T-helper 2 cell treated with Interferon-gamma antibody and Interleukin-4, amounts not matched to agents 5 μg/mL and 100 μg/mL, for 36 hours (primary cell): ENCODE measurements at regions not wholly inside any gene's neighbourhood (a gene's known extent, or its start where the extent isn't known, plus 50 kb on each side); places are given as distances from the start of the nearest gene placed in this dataset.

Experiments
- DNase-seq: peaks from one replicate; pipeline ENCODE4 v3.0.0; 2021; ENCODE audit warnings: low spot score
- H3K27ac Mint-ChIP-seq: one replicate; pipeline ENCODE4 v1.8.0; 2021; ENCODE audit warnings: mild to moderate bottlenecking, mixed read lengths
- H3K27me3 Mint-ChIP-seq: one replicate; pipeline ENCODE4 v1.8.0; 2021; ENCODE audit warnings: low read depth, mixed read lengths
- H3K36me3 Mint-ChIP-seq: one replicate; pipeline ENCODE4 v1.8.0; 2021; ENCODE audit warnings: low read depth, mixed read lengths
- H3K4me1 Mint-ChIP-seq: one replicate; pipeline ENCODE4 v1.8.0; 2021; ENCODE audit warnings: low read depth, mixed read lengths
- H3K4me3 Mint-ChIP-seq: one replicate; pipeline ENCODE4 v1.8.0; 2022; ENCODE audit warnings: mild to moderate bottlenecking, moderate library complexity, mixed read lengths
- H3K9me3 Mint-ChIP-seq: one replicate; pipeline ENCODE4 v1.8.0; 2021; ENCODE audit warnings: mixed read lengths

GRCh38 chr16:86387468-86388440 is 122.6 kb upstream of the FOXF1 start:
- no peaks in the 10 kb centered on the region for H3K27me3 Mint-ChIP-seq
- no peaks in the 10 kb centered on the region for H3K36me3 Mint-ChIP-seq
- H3K9me3 Mint-ChIP-seq: no peaks in the 10 kb centered on the region
- H3K27ac Mint-ChIP-seq: no peak overlapping the region
- H3K4me3 Mint-ChIP-seq: no peak overlapping the region
- peak; percentile 17 for DNase-seq
- H3K4me1 Mint-ChIP-seq: no peaks in the 10 kb centered on the region

GRCh38 chr16:86388976-86389375 is 121.4 kb upstream of the FOXF1 start:
- H3K27me3 Mint-ChIP-seq: no peaks in the 10 kb centered on the region
- no peak for DNase-seq
- H3K36me3 Mint-ChIP-seq: no peaks in the 10 kb centered on the region
- H3K27ac Mint-ChIP-seq: no peak overlapping the region
- H3K4me3 Mint-ChIP-seq: no peak overlapping the region
- H3K9me3 Mint-ChIP-seq: no peaks in the 10 kb centered on the region
- no peaks in the 10 kb centered on the region for H3K4me1 Mint-ChIP-seq

- Mint-ChIP-seq H3K27ac (no peak overlapping the region), H3K9me3 (no peaks in the 10 kb centered on the region), H3K4me1 (no peaks in the 10 kb centered on the region), H3K36me3 (no peaks in the 10 kb centered on the region), H3K4me3 (no peak overlapping the region), H3K27me3 (no peaks in the 10 kb centered on the region)
- DNase-seq: no peak
Measured at GRCh38 chr16:86389566-86390328, 120.6 kb upstream of the FOXF1 start.

GRCh38 chr16:86390335-86390734 is 120.0 kb upstream of the FOXF1 start:
- Mint-ChIP-seq H3K4me3 (no peak overlapping the region), H3K27me3 (no peaks in the 10 kb centered on the region), H3K36me3 (no peaks in the 10 kb centered on the region), H3K27ac (no peak overlapping the region), H3K9me3 (no peaks in the 10 kb centered on the region), H3K4me1 (no peaks in the 10 kb centered on the region)
- DNase-seq: no peak

- Mint-ChIP-seq H3K4me3 (no peak overlapping the region), H3K27ac (no peak overlapping the region), H3K4me1 (no peaks in the 10 kb centered on the region), H3K27me3 (no peaks in the 10 kb centered on the region), H3K36me3 (no peaks in the 10 kb centered on the region), H3K9me3 (no peaks in the 10 kb centered on the region)
- no peak for DNase-seq
Measured at GRCh38 chr16:86391486-86391885, 118.8 kb upstream of the FOXF1 start.

GRCh38 chr16:86391984-86392383 is 118.3 kb upstream of the FOXF1 start:
- Mint-ChIP-seq H3K27ac (no peak overlapping the region), H3K4me1 (no peaks in the 10 kb centered on the region), H3K36me3 (no peaks in the 10 kb centered on the region), H3K9me3 (no peaks in the 10 kb centered on the region), H3K27me3 (no peaks in the 10 kb centered on the region), H3K4me3 (no peak overlapping the region)
- DNase-seq: no peak

GRCh38 chr16:86392436-86393152 is 117.7 kb upstream of the FOXF1 start:
- Mint-ChIP-seq H3K36me3 (no peaks in the 10 kb centered on the region), H3K27ac (no peak overlapping the region), H3K27me3 (no peaks in the 10 kb centered on the region), H3K4me3 (no peak overlapping the region), H3K9me3 (no peaks in the 10 kb centered on the region), H3K4me1 (no peaks in the 10 kb centered on the region)
- no peak for DNase-seq

- DNase-seq: no peak
- Mint-ChIP-seq H3K4me3 (no peak overlapping the region), H3K36me3 (no peaks in the 10 kb centered on the region), H3K27ac (no peak overlapping the region), H3K27me3 (no peaks in the 10 kb centered on the region), H3K4me1 (no peaks in the 10 kb centered on the region), H3K9me3 (no peaks in the 10 kb centered on the region)
Measured at GRCh38 chr16:86393907-86394626, 116.3 kb upstream of the FOXF1 start.

GRCh38 chr16:86395477-86395876 is 114.8 kb upstream of the FOXF1 start:
- Mint-ChIP-seq H3K4me3 (no peak overlapping the region), H3K27ac (no peak overlapping the region), H3K4me1 (no peaks in the 10 kb centered on the region), H3K27me3 (no peaks in the 10 kb centered on the region), H3K9me3 (no peaks in the 10 kb centered on the region), H3K36me3 (no peaks in the 10 kb centered on the region)
- no peak for DNase-seq

GRCh38 chr16:86396422-86396821 is 113.9 kb upstream of the FOXF1 start:
- no peaks in the 10 kb centered on the region for H3K9me3 Mint-ChIP-seq
- H3K27ac Mint-ChIP-seq: no peak overlapping the region
- no peak overlapping the region for H3K4me3 Mint-ChIP-seq
- H3K27me3 Mint-ChIP-seq: no peaks in the 10 kb centered on the region
- DNase-seq: no peak
- H3K36me3 Mint-ChIP-seq: no peaks in the 10 kb centered on the region
- H3K4me1 Mint-ChIP-seq: no peaks in the 10 kb centered on the region

- H3K9me3 Mint-ChIP-seq: no peaks in the 10 kb centered on the region
- no peak overlapping the region for H3K4me3 Mint-ChIP-seq
- no peaks in the 10 kb centered on the region for H3K4me1 Mint-ChIP-seq
- no peaks in the 10 kb centered on the region for H3K27me3 Mint-ChIP-seq
- DNase-seq: no peak
- H3K36me3 Mint-ChIP-seq: no peaks in the 10 kb centered on the region
- no peak overlapping the region for H3K27ac Mint-ChIP-seq
Measured at GRCh38 chr16:86396901-86397311, 113.4 kb upstream of the FOXF1 start.

GRCh38 chr16:86398201-86398600 is 112.1 kb upstream of the FOXF1 start:
- Mint-ChIP-seq H3K4me3 (no peak overlapping the region), H3K4me1 (no peaks in the 10 kb centered on the region), H3K27ac (no peak overlapping the region), H3K36me3 (no peaks in the 10 kb centered on the region), H3K27me3 (no peaks in the 10 kb centered on the region), H3K9me3 (no peaks in the 10 kb centered on the region)
- no peak for DNase-seq

- Mint-ChIP-seq H3K9me3 (no peaks in the 10 kb centered on the region), H3K27me3 (no peaks in the 10 kb centered on the region), H3K4me3 (no peak overlapping the region), H3K27ac (no peak overlapping the region), H3K36me3 (no peaks in the 10 kb centered on the region), H3K4me1 (no peaks in the 10 kb centered on the region)
- no peak for DNase-seq
Measured at GRCh38 chr16:86398622-86399021, 111.7 kb upstream of the FOXF1 start.
